Neutrophil (primary cell): ENCODE measurements at regions not wholly inside any gene's neighbourhood (a gene's known extent, or its start where the extent isn't known, plus 50 kb on each side); places are given as distances from the start of the nearest gene placed in this dataset.

ENCODE experiments used
- H3K27ac ChIP-seq: fragments of 200-600 bp; sonication (generic); 2 replicates; pipeline ENCODE4 v1.5.1; 2016; ENCODE audit warnings: mild to moderate bottlenecking, moderate library complexity
- H3K27me3 ChIP-seq: fragments of 200-600 bp; sonication (generic); 2 replicates; pipeline ENCODE4 v1.6.0; 2016; ENCODE audit warnings: mild to moderate bottlenecking
- H3K36me3 ChIP-seq: fragments of 200-600 bp; sonication (generic); 2 replicates; pipeline ENCODE4 v1.5.1; 2017
- H3K4me1 ChIP-seq, 2 experiments: fragments of 200-600 bp in 1 of 2; sonication (generic) in 1 of 2; 1 replicate in 1 of 2; 2 replicates in 1 of 2; pipeline versions ENCODE4 v1.5.1 to v1.6.1; 2013 to 2016; ENCODE audit warnings: low read depth in 1 of 2, low read length in 1 of 2, mild to moderate bottlenecking in 1 of 2, moderate library complexity in 1 of 2; ENCODE audit not compliant: control insufficient read depth in 1 of 2, insufficient read depth in 1 of 2
- H3K4me3 ChIP-seq, 2 experiments: fragments of 200-600 bp in 1 of 2; sonication (generic) in 1 of 2; 1 replicate in 1 of 2; 2 replicates in 1 of 2; pipeline ENCODE4 v1.5.1; 2013 to 2016; ENCODE audit warnings: low read depth in 1 of 2, low read length in 1 of 2, mild to moderate bottlenecking in 1 of 2, moderate library complexity in 1 of 2
- H3K9me3 ChIP-seq: fragments of 200-600 bp; sonication (generic); 2 replicates; pipeline ENCODE4 v1.5.1; 2016
- CTCF ChIP-seq: fragments of 200-600 bp; sonication (generic); IDR thresholded peaks from 2 replicates; pipeline ENCODE4 v1.5.1; 2016; ENCODE audit warnings: antibody characterized with exemption

- Histone ChIP-seq H3K27me3 (no peaks in the 10 kb centered on the region), H3K4me1 (peaks cover 67% of the 10 kb centered on the region in 2 experiments), H3K36me3 (no peaks in the 10 kb centered on the region), H3K4me3 (no peak overlapping the region), H3K9me3 (no peaks in the 10 kb centered on the region), H3K27ac (peak overlapping the region; percentile 78)
- no peak for TF ChIP-seq CTCF
Observed at GRCh38 chr1:25113731-25114130, 118.6 kb downstream of the SYF2 start.

GRCh38 chr1:25113086-25113485 is 119.2 kb downstream of the SYF2 start:
- Histone ChIP-seq H3K4me1 (peaks cover 60% of the 10 kb centered on the region in 2 experiments), H3K27ac (peak overlapping the region; percentile 78), H3K36me3 (no peaks in the 10 kb centered on the region), H3K4me3 (peak overlapping the region; percentile 16 to 19), H3K27me3 (no peaks in the 10 kb centered on the region), H3K9me3 (no peaks in the 10 kb centered on the region)
- TF ChIP-seq CTCF = no peak

- H3K27ac ChIP-seq = peak overlapping the region; percentile 78
- TF ChIP-seq CTCF = no peak
- H3K4me1 ChIP-seq = peaks cover 56 to 59% of the 10 kb centered on the region in 2 experiments
- H3K27me3 ChIP-seq = no peaks in the 10 kb centered on the region
- H3K36me3 ChIP-seq = no peaks in the 10 kb centered on the region
- peak overlapping the region in 1 of 2 experiments; percentile 16 for H3K4me3 ChIP-seq
- no peaks in the 10 kb centered on the region for H3K9me3 ChIP-seq
Observed at GRCh38 chr1:25112400-25112799, 119.9 kb downstream of the SYF2 start.

- peaks cover 56 to 59% of the 10 kb centered on the region in 2 experiments for H3K4me1 ChIP-seq
- peak overlapping the region; percentile 78 for H3K27ac ChIP-seq
- H3K9me3 ChIP-seq = no peaks in the 10 kb centered on the region
- H3K4me3 ChIP-seq = no peak overlapping the region
- no peak for TF ChIP-seq CTCF
- no peaks in the 10 kb centered on the region for H3K36me3 ChIP-seq
- H3K27me3 ChIP-seq = no peaks in the 10 kb centered on the region
Observed at GRCh38 chr1:25111706-25112105, 120.6 kb downstream of the SYF2 start.

- no peaks in the 10 kb centered on the region for H3K27me3 ChIP-seq
- no peak for TF ChIP-seq CTCF
- peak overlapping the region; percentile 52 for H3K27ac ChIP-seq
- no peaks in the 10 kb centered on the region for H3K36me3 ChIP-seq
- no peaks in the 10 kb centered on the region for H3K9me3 ChIP-seq
- H3K4me1 ChIP-seq = peaks cover 53 to 57% of the 10 kb centered on the region in 2 experiments
- H3K4me3 ChIP-seq = no peak overlapping the region
Observed at GRCh38 chr1:25110485-25110884, 121.8 kb downstream of the SYF2 start.

GRCh38 chr1:25110036-25110435 is 122.3 kb downstream of the SYF2 start:
- Histone ChIP-seq H3K27ac (peak overlapping the region; percentile 52), H3K9me3 (no peaks in the 10 kb centered on the region), H3K4me3 (no peak overlapping the region), H3K27me3 (no peaks in the 10 kb centered on the region), H3K36me3 (no peaks in the 10 kb centered on the region), H3K4me1 (peaks cover 52 to 57% of the 10 kb centered on the region in 2 experiments)
- TF ChIP-seq CTCF = no peak
